Breast epithelium (tissue), 3 donors: ENCODE measurements at regions not wholly inside any gene's neighbourhood (a gene's known extent, or its start where the extent isn't known, plus 50 kb on each side); places are given as distances from the start of the nearest gene placed in this dataset.

ENCODE experiments used
- POLR2A ChIP-seq: fragments of 450-650 bp; IDR thresholded peaks from one replicate; pipeline ENCODE4 v1.6.1; 2016; ENCODE audit warnings: antibody characterized with exemption, mild to moderate bottlenecking, moderate library complexity
- POLR2AphosphoS5 ChIP-seq, 3 donors: sonication (generic); formaldehyde crosslinking; IDR thresholded peaks; one replicate each; pipeline ENCODE4 v1.6.1; 2017; ENCODE audit warnings: antibody characterized with exemption in 3 of 3
- TF ChIP-seq, protein P1 (sequence below), 3 donors: fragments of 450-650 bp; IDR thresholded peaks; one replicate each; pipeline ENCODE4 v1.5.1; 2016 to 2017; ENCODE audit warnings: antibody characterized with exemption in 3 of 3, mild to moderate bottlenecking in 3 of 3, moderate library complexity in 3 of 3

DNA sequence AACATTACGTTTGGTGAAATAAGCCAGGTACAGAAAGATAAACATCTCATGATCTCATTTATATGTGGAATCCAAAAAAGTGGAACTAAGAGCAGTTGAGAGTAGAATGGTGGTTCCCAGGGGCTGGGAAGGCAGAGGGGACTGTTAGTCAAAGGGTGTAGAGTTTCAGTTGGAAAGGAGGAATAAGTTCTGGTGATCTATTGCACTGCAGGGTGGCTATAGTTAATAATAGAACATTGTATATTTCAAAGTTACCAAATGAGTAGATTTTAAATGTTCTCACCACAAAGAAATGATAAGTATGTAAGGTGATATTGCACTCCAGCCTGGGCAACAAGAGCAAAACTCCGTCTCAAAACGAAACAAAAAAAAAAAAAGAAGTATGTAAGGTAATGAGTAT is 260.1 kb upstream of the RAB6C start:
- TF ChIP-seq, protein P1, sequence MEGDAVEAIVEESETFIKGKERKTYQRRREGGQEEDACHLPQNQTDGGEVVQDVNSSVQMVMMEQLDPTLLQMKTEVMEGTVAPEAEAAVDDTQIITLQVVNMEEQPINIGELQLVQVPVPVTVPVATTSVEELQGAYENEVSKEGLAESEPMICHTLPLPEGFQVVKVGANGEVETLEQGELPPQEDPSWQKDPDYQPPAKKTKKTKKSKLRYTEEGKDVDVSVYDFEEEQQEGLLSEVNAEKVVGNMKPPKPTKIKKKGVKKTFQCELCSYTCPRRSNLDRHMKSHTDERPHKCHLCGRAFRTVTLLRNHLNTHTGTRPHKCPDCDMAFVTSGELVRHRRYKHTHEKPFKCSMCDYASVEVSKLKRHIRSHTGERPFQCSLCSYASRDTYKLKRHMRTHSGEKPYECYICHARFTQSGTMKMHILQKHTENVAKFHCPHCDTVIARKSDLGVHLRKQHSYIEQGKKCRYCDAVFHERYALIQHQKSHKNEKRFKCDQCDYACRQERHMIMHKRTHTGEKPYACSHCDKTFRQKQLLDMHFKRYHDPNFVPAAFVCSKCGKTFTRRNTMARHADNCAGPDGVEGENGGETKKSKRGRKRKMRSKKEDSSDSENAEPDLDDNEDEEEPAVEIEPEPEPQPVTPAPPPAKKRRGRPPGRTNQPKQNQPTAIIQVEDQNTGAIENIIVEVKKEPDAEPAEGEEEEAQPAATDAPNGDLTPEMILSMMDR (IDR thresholded peaks at IDR 0.05) = no peak
- TF ChIP-seq POLR2A (no peak), POLR2AphosphoS5 (IDR thresholded peaks at IDR 0.05) (no peak)
